GM23338 (cell line): ENCODE measurements at regions not wholly inside any gene's neighbourhood (a gene's known extent, or its start where the extent isn't known, plus 50 kb on each side); places are given as distances from the start of the nearest gene placed in this dataset.
A peak's percentile ranks its signal among the peaks of the same experiment; 100 is the strongest.

Experiments
- ATAC-seq: fragments of 200-7000 bp; cut with Tn5 transposase; 3 replicates; pipeline ENCODE4 v1.9.1; 2020
- DNase-seq: peaks from one replicate; pipeline ENCODE4 v3.0.0-alpha.2; 2015; ENCODE audit warnings: low spot score
- H2AFZ ChIP-seq: fragments of 200-600 bp; sonication (generic); 2 replicates; pipeline ENCODE4 v1.8.0; 2016; ENCODE audit warnings: antibody characterized with exemption, mild to moderate bottlenecking, moderate library complexity
- H3F3A ChIP-seq: fragments of 200-600 bp; sonication (generic); replicated peaks from 2 replicates; pipeline ENCODE4 v1.8.0; 2017; ENCODE audit warnings: antibody characterized with exemption, mixed run types, low read depth
- H3K27ac ChIP-seq: fragments of 200-600 bp; sonication (generic); 2 replicates; pipeline ENCODE4 v1.6.1; 2016; ENCODE audit warnings: low read depth
- H3K27me3 ChIP-seq: fragments of 200-600 bp; sonication (generic); 2 replicates; pipeline ENCODE4 v1.8.0; 2016; ENCODE audit warnings: mild to moderate bottlenecking, mixed run types, moderate library complexity; ENCODE audit not compliant: insufficient read depth
- H3K36me3 ChIP-seq: fragments of 200-600 bp; sonication (generic); 2 replicates; pipeline ENCODE4 v1.8.0; 2016; ENCODE audit warnings: mild to moderate bottlenecking; ENCODE audit not compliant: insufficient read depth
- H3K4me1 ChIP-seq: fragments of 200-600 bp; sonication (generic); 2 replicates; pipeline ENCODE4 v1.8.0; 2016; ENCODE audit warnings: mild to moderate bottlenecking, moderate library complexity; ENCODE audit not compliant: insufficient read depth
- H3K4me2 ChIP-seq: fragments of 200-600 bp; sonication (generic); 2 replicates; pipeline ENCODE4 v1.7.1; 2017; ENCODE audit warnings: mixed run types
- H3K4me3 ChIP-seq: fragments of 200-600 bp; sonication (generic); 2 replicates; pipeline ENCODE4 v1.6.1; 2016; ENCODE audit warnings: mixed run types
- H3K79me2 ChIP-seq: fragments of 200-600 bp; sonication (generic); replicated peaks from 2 replicates; pipeline ENCODE4 v1.8.0; 2017; ENCODE audit warnings: mild to moderate bottlenecking; ENCODE audit not compliant: insufficient read depth
- H3K9me2 ChIP-seq: fragments of 200-600 bp; sonication (generic); 2 replicates; pipeline ENCODE4 v1.8.0; 2017; ENCODE audit not compliant: insufficient read depth
- H4K20me1 ChIP-seq: fragments of 200-600 bp; sonication (generic); replicated peaks from 2 replicates; pipeline ENCODE4 v1.8.0; 2017; ENCODE audit warnings: mild to moderate bottlenecking; ENCODE audit not compliant: insufficient read depth
- H3K27ac Mint-ChIP-seq: 2 replicates; pipeline ENCODE4 v1.8.0; 2020; ENCODE audit warnings: inconsistent platforms, mild to moderate bottlenecking, moderate library complexity, mixed read lengths
- H3K27me3 Mint-ChIP-seq: 3 replicates; pipeline ENCODE4 v1.8.0; 2022; ENCODE audit warnings: low read depth, mild to moderate bottlenecking, moderate library complexity, mixed read lengths, inconsistent platforms; ENCODE audit not compliant: insufficient read depth, poor library complexity
- H3K36me3 Mint-ChIP-seq: 3 replicates; pipeline ENCODE4 v1.8.0; 2021; ENCODE audit warnings: low read depth, mild to moderate bottlenecking, inconsistent platforms, moderate library complexity, mixed read lengths
- H3K4me1 Mint-ChIP-seq: 3 replicates; pipeline ENCODE4 v1.8.0; 2020; ENCODE audit warnings: mild to moderate bottlenecking, inconsistent platforms, mixed read lengths
- H3K4me3 Mint-ChIP-seq: 3 replicates; pipeline ENCODE4 v1.8.0; 2021; ENCODE audit warnings: moderate library complexity, mild to moderate bottlenecking, inconsistent platforms, mixed read lengths
- H3K9me3 Mint-ChIP-seq: 3 replicates; pipeline ENCODE4 v1.8.0; 2020; ENCODE audit warnings: moderate library complexity, mild to moderate bottlenecking, inconsistent platforms, mixed read lengths
- CREB1 ChIP-seq: fragments of 250-450 bp; sonication (Bioruptor Pico); IDR thresholded peaks from 2 replicates; pipeline ENCODE4 v1.5.0; 2020; ENCODE audit warnings: low read depth, mild to moderate bottlenecking, moderate library complexity
- CTCF ChIP-seq, 2 experiments: fragments of 200-600 bp in 1 of 2; sonication (generic) in 1 of 2; conservative IDR thresholded peaks; 2 replicates each; pipeline versions ENCODE4 v1.5.1 to v1.6.1; 2016 to 2017; ENCODE audit warnings: antibody characterized with exemption in 2 of 2, low read depth in 2 of 2, mild to moderate bottlenecking in 2 of 2, moderate library complexity in 1 of 2
- EZH2 ChIP-seq: fragments of 200-600 bp; sonication (generic); IDR thresholded peaks from one replicate; pipeline ENCODE4 v1.8.0; 2017; ENCODE audit warnings: antibody characterized with exemption, mild to moderate bottlenecking, low read depth; ENCODE audit not compliant: unreplicated experiment
- EZH2phosphoT487 ChIP-seq: fragments of 200-600 bp; sonication (generic); IDR thresholded peaks from one replicate; pipeline ENCODE4 v1.8.1; 2018; ENCODE audit warnings: antibody characterized with exemption; ENCODE audit not compliant: unreplicated experiment
- JUNB ChIP-seq: IDR thresholded peaks from one replicate; pipeline ENCODE4 v1.6.1; 2016; ENCODE audit warnings: antibody characterized with exemption; ENCODE audit not compliant: unreplicated experiment
- POLR2AphosphoS5 ChIP-seq: IDR thresholded peaks from 2 replicates; pipeline ENCODE4 v1.6.1; 2016; ENCODE audit warnings: antibody characterized with exemption, low read depth
- ZNF114 ChIP-seq: fragments of 250-450 bp; sonication (Bioruptor Pico); IDR thresholded peaks from 2 replicates; pipeline ENCODE4 v1.5.0; 2020; ENCODE audit warnings: mild to moderate bottlenecking, moderate library complexity
- ZNF462 ChIP-seq: fragments of 250-450 bp; sonication (Bioruptor Pico); IDR thresholded peaks from 2 replicates; pipeline ENCODE4 v1.5.0; 2020; ENCODE audit warnings: mild to moderate bottlenecking, moderate library complexity
- TF ChIP-seq, protein P1 (sequence below): IDR thresholded peaks from one replicate; pipeline ENCODE4 v1.6.1; 2018; ENCODE audit warnings: antibody characterized with exemption; ENCODE audit not compliant: unreplicated experiment

DNA sequence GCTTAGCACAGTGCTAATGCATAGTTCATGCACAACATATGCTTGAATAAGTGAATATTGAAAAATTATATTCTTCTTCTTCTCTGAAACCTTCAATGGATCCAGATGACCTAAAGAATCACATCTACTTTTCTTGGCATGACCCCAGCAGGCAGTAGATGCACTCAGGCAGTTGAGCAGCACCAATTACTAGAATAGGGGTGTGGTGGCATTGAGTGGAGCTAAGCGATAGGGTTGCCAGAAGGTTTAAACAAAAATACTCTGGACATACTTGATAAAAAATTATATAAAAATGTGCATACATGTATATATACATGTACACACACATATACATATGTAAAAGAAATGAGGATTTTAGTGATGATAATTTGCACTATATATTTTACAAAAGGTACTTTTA lies 81.8 kb downstream of the NFKBIZ start (continued):
- TF ChIP-seq, protein P1, sequence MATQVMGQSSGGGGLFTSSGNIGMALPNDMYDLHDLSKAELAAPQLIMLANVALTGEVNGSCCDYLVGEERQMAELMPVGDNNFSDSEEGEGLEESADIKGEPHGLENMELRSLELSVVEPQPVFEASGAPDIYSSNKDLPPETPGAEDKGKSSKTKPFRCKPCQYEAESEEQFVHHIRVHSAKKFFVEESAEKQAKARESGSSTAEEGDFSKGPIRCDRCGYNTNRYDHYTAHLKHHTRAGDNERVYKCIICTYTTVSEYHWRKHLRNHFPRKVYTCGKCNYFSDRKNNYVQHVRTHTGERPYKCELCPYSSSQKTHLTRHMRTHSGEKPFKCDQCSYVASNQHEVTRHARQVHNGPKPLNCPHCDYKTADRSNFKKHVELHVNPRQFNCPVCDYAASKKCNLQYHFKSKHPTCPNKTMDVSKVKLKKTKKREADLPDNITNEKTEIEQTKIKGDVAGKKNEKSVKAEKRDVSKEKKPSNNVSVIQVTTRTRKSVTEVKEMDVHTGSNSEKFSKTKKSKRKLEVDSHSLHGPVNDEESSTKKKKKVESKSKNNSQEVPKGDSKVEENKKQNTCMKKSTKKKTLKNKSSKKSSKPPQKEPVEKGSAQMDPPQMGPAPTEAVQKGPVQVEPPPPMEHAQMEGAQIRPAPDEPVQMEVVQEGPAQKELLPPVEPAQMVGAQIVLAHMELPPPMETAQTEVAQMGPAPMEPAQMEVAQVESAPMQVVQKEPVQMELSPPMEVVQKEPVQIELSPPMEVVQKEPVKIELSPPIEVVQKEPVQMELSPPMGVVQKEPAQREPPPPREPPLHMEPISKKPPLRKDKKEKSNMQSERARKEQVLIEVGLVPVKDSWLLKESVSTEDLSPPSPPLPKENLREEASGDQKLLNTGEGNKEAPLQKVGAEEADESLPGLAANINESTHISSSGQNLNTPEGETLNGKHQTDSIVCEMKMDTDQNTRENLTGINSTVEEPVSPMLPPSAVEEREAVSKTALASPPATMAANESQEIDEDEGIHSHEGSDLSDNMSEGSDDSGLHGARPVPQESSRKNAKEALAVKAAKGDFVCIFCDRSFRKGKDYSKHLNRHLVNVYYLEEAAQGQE: no peak
- TF ChIP-seq CTCF (conservative IDR thresholded peaks at IDR 0.05; ENCODE audit: low read depth in 2 of 2): no peak
- no peak for TF ChIP-seq POLR2AphosphoS5
- no peak for TF ChIP-seq CREB1
- TF ChIP-seq EZH2: no peak
- TF ChIP-seq ZNF114: no peak

GRCh38 chr3:101932326-101933068 lies 83.2 kb downstream of the NFKBIZ start:
- no peak overlapping the region for H3K27ac Mint-ChIP-seq
- Histone ChIP-seq H3K27me3 (no peaks in the 10 kb centered on the region), H4K20me1 (no peaks in the 10 kb centered on the region), H3K4me3 (no peak overlapping the region), H3K36me3 (no peaks in the 10 kb centered on the region), H3K4me2 (no peak overlapping the region), H3F3A (no peaks in the 10 kb centered on the region), H3K79me2 (no peaks in the 10 kb centered on the region), H3K27ac (no peak overlapping the region), H3K4me1 (no peaks in the 10 kb centered on the region), H3K9me2 (0 out of 2 replicates have a peak, but pooled peaks cover 5% of the 10 kb centered on the region), H2AFZ (peak overlapping the region; percentile 63)
- no peak overlapping the region for H3K4me3 Mint-ChIP-seq
- ATAC-seq (no peak), DNase-seq (no peak)
- H3K27me3 Mint-ChIP-seq: no peaks in the 10 kb centered on the region
- no peaks in the 10 kb centered on the region for H3K4me1 Mint-ChIP-seq
- H3K36me3 Mint-ChIP-seq: no peaks in the 10 kb centered on the region
- H3K9me3 Mint-ChIP-seq: no peaks in the 10 kb centered on the region
- no peak for TF ChIP-seq ZNF462 (CRISPR knock-in tag)
- TF ChIP-seq POLR2AphosphoS5: no peak
- no peak for TF ChIP-seq EZH2phosphoT487
- TF ChIP-seq JUNB: no peak
- TF ChIP-seq, protein P1: no peak
